BE2C (cell line): ENCODE measurements at regions not wholly inside any gene's neighbourhood (a gene's known extent, or its start where the extent isn't known, plus 50 kb on each side); places are given as distances from the start of the nearest gene placed in this dataset.
"Not testable (repeated sequence)": the region's sequence is repeated elsewhere in the genome, so short reads cannot be mapped to it uniquely, and the experiment has no call there.

Experiments used
- DNase-seq: peaks from one replicate; pipeline ENCODE4 v3.0.0-alpha.2; 2020
- H3K27me3 ChIP-seq: fragments of 250-450 bp; sonication (Bioruptor Pico); 2 replicates; pipeline ENCODE4 v1.5.1; 2020; ENCODE audit warnings: mild to moderate bottlenecking
- H3K36me3 ChIP-seq: fragments of 250-450 bp; sonication (Bioruptor Pico); 2 replicates; pipeline ENCODE4 v1.5.1; 2020; ENCODE audit warnings: mild to moderate bottlenecking
- H3K4me1 ChIP-seq: fragments of 250-450 bp; sonication (Bioruptor Pico); 2 replicates; pipeline ENCODE4 v1.5.1; 2020
- H3K4me3 ChIP-seq: 2 replicates; pipeline ENCODE4 v1.5.1; 2011; ENCODE audit warnings: low read depth, low read length
- H3K9me3 ChIP-seq: fragments of 250-450 bp; sonication (Bioruptor Pico); 2 replicates; pipeline ENCODE4 v1.5.1; 2020
- CTCF ChIP-seq: IDR thresholded peaks from 2 replicates; pipeline ENCODE4 v1.5.1; 2012; ENCODE audit warnings: mild to moderate bottlenecking, low read depth, low read length

DNA sequence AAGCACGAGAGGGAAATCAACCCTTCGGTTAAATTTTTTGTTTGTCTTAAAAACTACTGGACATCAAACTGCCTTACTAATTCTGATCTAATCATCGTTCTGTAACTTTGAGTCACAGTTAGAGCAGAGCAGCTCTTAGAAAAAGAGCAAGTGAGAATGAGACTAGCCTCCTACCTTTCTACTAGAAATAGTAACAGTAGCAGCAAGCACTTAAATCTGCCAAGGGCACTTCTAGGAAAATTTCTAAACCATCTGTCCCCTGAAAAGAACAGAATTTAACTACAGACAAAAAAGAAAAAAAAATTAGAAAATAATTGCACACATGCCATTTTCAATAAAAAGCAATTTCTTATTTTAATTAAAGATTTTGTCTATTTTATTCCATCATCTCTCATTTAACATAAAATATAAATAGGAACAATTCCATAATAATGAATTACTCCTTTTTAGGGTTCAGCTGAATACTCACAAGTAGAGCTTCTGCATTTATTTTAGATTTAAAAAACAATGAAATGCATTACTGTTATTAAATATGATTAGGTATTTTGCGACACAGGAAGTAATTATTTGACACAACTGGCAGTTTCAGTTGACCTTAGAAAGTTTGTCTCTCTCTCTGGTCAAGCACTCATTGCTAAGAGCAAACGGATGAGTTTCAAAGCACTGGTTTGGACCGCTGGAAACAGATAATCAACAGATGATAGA lies 250.8 kb upstream of the SOX9 start:
- Histone ChIP-seq H3K27me3 (no peaks in the 10 kb centered on the region), H3K36me3 (no peaks in the 10 kb centered on the region), H3K4me1 (peaks cover 23% of the 10 kb centered on the region), H3K4me3 (no peak overlapping the region), H3K9me3 (no peaks in the 10 kb centered on the region)
- TF ChIP-seq CTCF = no peak
- DNase-seq = no peak

DNA sequence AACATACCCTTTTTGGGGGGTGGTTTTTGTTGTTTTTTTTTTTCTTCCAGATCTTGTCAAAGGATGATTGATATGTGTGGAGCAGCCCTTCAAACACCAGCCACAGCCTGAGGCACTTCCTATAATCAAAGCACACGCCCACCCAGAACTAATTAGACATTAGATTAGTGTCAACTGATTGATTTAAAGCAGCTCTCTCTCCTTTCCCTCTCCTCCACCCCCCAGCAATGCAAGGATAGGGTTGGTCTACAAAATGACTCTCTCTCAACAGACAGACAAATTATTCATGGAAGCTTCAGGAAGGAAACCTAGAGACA lies 250.3 kb upstream of the SOX9 start:
- no peak for TF ChIP-seq CTCF
- Histone ChIP-seq H3K9me3 (no peaks in the 10 kb centered on the region), H3K4me1 (peaks cover 23% of the 10 kb centered on the region), H3K36me3 (no peaks in the 10 kb centered on the region), H3K4me3 (no peak overlapping the region), H3K27me3 (no peaks in the 10 kb centered on the region)
- DNase-seq = peak; percentile 79

DNA sequence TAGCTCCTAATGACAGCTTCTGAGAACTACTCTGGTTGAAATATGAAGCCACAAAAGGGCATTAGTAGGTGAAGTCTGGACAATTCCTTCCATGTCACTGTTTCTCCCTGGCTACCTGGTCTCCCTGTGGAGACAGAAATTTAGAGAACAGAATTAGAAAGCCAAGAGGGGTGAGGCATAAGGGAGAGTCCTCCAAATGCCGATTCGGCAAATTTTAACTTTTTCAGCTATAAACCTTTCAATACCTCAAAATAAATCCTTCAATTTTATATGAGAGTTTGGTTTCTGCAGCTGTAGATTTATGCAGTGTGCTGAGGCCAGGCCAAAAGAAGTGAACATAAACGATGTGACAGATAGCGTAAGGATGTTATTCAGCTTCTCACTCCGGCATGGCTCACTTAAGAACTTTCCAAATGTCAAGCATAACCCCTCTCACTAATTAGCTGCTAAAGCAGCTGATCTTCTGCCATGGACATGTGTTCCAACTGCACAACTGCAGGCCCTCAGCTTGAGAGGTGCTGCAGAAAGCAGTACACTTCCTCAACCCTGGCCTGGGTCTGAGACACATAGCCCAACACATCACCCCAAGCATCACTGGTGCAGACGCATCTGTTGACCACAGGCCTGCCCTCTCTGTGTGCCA lies 247.9 kb upstream of the SOX9 start:
- H3K4me1 ChIP-seq = peaks cover 23% of the 10 kb centered on the region
- H3K4me3 ChIP-seq = no peak overlapping the region
- TF ChIP-seq CTCF = no peak
- H3K27me3 ChIP-seq = no peaks in the 10 kb centered on the region
- H3K9me3 ChIP-seq = no peaks in the 10 kb centered on the region
- H3K36me3 ChIP-seq = no peaks in the 10 kb centered on the region
- no peak for DNase-seq

- not testable (repeated sequence) for H3K27me3 ChIP-seq
Observed at GRCh38 chr17:71874773-71875172, 246.0 kb upstream of the SOX9 start.

GRCh38 chr17:71878271-71878670 lies 242.5 kb upstream of the SOX9 start:
- Histone ChIP-seq H3K4me1 (no peaks in the 10 kb centered on the region), H3K4me3 (no peak overlapping the region), H3K9me3 (no peaks in the 10 kb centered on the region; the same call in 1 of the 2 replicates), H3K27me3 (no peaks in the 10 kb centered on the region), H3K36me3 (no peaks in the 10 kb centered on the region)
- no peak for TF ChIP-seq CTCF
- no peak for DNase-seq

More at GRCh38 chr17:71874773-71875172, 246.0 kb upstream of the SOX9 start:
- H3K9me3 ChIP-seq, H3K4me3 ChIP-seq, DNase-seq, H3K36me3 ChIP-seq: not testable (repeated sequence)
- H3K4me1 ChIP-seq = peaks cover 16% of the 10 kb centered on the region

- Histone ChIP-seq H3K4me3 (no peak overlapping the region), H3K27me3 (no peaks in the 10 kb centered on the region), H3K9me3 (no peaks in the 10 kb centered on the region; the same call in 1 of the 2 replicates), H3K36me3 (no peaks in the 10 kb centered on the region), H3K4me1 (no peaks in the 10 kb centered on the region)
- no peak for DNase-seq
- TF ChIP-seq CTCF = no peak
Observed at GRCh38 chr17:71878998-71879397, 241.8 kb upstream of the SOX9 start.
